ENCODE measurements at regions not wholly inside any gene's neighbourhood (a gene's known extent, or its start where the extent isn't known, plus 50 kb on each side); places are given as distances from the start of the nearest gene placed in this dataset.

DNA sequence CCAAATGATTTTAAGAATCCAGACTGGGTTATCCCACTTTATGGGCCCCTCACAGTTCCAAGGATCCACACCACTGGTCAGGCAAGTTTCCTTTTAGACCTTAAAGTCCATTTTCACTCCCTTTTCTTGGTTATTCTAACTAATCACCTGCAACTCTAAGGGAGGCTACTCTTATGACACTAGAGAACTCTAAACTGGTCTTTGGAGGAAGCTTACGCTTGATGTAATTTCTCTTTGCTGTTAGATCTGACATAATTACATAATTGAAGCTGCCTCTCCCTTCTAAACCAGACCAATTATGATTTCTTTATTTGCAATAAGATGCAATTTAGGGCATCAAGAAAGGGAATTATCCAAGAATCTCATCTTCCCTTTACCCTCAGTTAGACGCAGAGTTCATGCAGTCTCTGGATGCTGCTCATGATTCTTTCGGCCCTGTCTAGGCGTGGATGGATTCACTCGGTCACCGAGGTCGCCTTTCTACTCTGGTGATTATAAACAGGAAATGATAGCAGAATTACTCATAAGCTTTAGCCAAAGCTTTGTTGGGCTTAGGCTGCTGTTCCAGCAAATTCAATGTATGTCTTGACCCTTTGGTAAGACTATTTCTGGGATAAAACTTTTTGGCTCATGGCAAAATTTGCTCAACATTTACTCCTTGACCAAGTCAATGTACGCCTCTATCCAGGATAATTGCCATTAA lies 130.9 kb upstream of the PRNP start:
- no peak for DNase-seq

DNA sequence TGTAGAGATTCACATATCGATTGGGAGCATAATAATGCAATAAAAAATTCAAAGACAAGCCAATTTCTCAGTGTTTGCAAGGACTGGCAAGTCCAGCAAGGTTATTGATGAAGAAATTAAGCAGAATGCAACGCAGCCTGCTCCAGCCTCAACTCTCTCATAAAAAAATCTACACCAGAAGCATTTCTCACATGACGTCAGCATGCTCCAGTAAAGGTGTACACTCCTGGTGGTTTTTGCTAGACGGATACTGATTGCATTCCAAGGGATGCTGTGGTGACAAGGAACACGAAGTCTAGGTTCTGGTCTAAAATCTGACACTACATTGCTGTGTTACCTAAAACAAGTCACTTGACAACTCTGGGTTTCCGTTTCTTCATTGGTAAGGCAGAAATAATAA lies 131.9 kb upstream of the PRNP start:
- DNase-seq = no peak

DNA sequence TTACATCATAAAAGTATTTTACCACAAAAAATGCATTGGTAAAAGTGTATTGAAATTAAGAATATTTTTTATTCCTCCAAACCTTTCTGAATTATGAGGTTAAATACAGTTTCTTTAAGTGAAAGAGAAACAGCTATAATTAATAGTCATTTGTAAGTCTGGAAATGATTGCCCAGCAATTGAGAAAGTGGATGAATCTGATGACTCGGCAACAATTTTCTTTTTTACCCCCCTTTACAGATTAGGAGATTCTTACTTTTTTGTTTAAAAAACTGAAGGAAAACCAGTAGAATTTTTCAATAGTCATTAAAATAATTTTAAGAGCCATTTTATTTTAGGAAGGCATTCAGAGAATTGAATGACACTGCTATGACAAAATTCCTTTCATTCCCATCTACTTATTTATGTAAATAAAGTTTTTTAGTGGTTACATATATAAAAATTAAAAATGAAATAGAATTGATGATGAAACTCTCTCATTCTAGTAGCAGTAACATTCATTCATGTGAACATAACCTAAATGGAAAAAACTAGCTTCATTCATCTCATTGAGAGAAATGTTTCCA lies 134.1 kb upstream of the PRNP start:
- no peak for DNase-seq

DNA sequence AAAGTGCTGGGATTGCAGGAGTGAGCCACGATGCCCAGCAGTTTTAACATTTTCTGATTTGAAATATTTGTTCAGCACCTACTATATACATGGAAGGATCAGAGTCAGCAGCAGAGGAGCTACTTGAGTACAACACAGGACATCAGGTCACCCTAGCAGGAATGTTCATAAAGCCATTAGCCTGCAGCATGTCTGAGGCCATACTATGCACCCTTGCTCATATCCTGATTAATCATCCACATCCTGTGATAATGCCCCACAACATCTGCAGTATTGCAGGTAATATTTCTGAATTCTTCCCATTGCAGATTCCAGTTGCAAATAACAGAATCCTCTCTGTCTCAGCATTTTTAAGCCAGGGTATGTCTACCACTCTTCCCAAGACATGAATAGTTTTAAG lies 135.5 kb upstream of the PRNP start:
- DNase-seq = no peak

DNA sequence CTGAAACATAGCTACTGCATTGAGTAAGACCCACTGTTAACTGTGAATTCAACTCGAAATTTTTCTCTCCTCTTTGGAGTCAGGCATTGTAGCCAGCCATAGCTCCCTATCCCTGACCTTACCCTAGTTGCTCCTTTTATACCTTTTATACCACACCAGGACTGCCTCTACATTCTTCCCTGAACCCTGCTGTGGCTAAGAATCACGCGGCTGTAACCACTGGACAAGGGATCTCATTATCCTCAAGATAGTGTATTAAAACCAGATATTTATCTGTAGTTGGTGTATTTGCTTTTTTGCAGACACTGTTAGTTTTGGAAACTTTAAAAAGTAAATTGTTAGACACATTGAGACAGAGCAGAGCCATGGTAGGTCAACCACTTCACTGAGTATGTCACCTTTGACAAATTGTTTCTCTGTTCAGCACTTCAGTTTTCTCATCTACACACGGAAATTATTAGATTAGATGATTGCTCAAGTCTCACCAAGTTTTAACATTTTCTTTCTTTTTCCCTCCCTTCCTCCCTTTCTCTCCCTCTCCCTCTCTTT lies 136.5 kb upstream of the PRNP start:
- DNase-seq = no peak

DNA sequence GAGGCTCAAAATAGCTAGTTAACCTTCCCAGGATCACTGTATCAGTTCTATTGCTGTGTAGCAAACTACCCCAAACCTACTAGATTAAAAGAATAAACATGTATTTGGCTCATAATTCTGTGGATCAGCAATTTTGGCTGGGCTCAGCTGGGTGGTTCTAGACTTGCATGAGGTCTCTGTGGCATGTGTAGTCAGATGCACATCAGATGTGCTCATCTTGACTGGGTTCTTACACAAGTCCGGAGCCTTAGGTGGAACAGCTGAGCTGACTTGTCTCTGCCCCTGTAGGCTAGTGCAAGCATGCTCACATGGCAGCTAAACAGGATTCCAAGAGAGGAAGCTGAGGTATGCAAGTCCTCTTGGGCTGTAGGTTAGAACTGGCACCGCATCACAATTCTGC lies 137.7 kb upstream of the PRNP start:
- no peak for DNase-seq

DNA sequence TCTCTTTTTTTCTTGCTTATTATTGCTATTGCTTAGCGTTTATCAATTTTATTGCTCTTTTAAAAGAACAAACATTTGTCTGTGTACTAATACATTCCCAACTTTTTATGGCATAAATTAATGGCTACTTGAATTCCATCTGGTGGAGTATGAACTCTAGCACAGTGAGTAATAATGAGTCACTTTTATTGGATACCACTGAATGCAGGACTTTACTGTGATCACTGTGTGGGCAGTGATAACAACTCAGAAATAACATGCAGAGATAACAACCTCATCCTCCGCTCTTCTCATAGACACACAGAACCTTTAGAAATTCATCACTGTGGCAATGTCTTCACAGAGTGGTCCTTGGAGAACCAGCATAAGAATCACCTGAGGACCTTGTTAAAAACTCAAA lies 139.5 kb upstream of the PRNP start:
- DNase-seq = no peak

DNA sequence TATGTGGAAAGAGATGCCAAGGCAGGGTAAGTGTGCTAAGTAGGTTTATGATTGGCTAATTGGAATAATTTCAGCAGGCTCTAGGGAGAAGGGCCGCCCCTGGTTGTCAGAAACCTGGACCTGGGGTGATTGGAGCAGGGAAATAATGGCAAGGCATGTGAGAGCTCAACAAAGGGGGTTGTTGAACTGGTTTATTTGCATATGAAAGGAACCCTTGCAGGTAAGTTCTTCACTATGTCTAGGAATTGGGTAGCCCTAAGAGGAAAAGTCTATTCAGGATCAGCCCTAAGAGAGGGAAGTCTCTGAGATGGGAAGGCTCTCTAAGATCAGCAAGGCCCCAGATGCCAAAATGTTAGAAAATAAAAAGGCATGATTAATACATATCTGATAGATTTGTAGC lies 139.9 kb upstream of the PRNP start:
- no peak for DNase-seq

DNA sequence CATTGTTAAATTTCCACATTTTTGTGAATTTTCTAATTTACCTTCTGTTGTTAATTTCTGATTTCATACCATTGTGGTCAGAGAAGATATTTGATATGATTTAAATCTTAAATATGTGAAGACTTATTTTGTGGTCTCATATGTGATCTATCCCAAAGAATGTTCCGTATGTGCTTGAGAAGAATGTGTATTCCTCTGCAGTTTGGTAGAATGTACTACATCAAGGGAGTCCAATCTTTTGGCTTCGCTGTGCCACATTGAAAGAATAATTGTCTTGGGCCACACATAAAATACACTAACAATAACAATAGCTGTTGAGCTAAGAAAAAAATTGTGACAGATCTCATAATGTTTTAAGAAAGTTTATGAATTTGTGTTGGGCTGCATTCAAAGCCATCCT lies 140.7 kb upstream of the PRNP start:
- no peak for DNase-seq

DNA sequence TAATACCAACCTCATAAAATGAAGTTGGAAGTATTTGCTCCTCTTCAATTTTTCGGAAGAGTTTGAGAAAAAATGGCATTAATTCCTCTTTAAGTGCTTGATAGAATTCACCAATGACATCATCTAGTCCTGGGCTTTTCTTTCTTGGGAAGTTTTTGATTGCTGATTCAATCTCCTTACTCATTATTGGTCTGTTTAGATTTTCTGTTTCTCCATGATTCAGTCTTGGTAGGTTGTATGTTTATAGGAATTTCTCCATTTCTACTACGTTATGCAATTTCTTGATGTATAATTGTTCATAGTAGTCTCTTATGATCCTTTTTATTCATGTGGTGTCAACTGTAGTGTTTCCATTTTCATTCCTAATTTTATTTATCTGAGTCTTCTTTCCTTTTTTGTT lies 141.5 kb upstream of the PRNP start:
- no peak for DNase-seq

DNA sequence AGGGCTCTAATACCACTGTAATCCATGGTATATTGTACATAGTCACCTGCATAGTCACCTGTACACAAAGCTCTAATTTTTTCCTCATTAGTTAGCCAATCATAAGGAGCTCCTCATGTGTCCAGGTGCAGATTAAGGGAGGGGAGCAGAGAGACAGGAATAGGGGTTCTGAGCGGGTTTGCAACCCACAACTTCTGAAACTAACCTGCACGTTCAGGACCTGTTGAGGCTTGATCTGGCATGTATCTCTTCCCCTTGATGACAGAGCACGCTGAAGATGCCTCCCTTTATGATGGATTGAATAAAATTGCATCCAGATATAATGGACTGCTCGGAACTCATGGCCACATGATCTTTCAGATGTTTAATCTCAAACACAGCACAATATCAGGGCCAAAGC lies 144.0 kb upstream of the PRNP start:
- DNase-seq = no peak

DNA sequence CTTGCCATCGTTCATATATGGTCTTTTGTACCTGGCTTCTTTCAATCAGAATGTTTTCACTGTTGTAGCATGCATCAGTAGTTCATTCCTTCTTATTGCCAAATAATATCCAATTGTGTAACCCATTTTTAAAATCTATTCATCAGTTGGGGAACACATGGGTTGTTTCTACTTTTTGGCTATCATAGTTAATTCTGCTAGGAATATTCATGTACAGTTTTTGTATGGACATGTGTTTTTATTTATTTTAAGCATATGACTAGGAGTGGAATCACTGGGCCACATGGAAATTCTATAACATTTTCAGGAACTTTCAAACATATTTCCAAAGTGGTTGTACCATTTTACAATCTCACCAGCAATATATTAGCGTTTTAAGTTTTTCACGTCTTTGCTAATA lies 151.9 kb upstream of the PRNP start:
- DNase-seq = no peak

DNA sequence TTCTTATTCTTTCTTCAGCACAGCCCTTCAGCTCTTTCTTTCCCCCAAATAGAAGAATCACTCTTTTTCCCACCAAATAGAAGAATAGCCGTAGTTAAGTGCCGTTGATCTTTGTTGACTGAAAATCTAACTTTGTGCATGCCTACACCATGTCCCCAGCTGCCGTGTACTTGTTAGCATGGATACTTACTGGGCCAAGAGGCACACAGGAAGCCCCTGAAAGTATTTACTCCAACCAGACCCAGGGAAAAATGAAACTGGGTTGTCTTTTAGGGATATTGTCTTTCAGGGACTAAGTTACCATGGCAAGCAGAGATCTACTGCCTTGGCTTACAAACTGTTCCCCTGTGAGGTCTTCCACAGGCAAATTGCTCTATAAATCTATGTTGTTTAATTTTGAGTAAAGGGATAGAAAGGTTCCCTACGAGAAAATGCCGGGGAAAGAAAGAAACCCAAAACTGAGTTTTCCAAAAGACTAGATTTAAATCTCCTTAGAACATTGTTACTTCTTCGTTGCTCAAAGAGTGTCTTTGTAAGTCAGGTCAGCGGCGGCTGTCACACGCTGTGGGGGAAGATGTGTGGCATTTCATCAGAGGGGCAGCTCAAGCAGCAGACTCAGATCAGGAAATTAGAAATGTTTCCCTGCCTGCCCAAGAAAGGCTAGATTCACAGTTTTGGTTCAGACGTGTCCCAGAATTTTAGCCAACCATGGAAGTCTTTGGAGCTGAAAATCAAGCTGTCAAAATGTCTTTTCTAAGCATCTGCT lies 152.7 kb upstream of the PRNP start:
- no peak for DNase-seq

DNA sequence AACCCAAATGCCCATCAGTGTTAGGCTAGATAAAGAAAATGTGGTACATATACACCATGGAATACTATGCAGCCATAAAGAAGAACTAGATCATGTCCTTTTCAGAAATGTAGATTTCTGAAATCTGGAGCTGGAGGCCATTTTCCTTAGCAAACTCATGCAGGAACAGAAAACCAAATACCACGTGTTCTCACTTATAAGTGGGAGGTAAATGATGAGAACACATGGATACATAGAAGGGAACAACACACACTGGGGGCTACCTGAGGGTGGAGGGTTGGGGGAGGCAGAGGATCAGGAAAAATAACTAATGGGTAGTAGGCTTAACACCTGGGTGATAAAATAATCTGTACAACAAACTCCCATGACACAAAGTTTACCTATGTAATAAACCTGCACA lies 153.5 kb upstream of the PRNP start:
- DNase-seq = no peak

DNA sequence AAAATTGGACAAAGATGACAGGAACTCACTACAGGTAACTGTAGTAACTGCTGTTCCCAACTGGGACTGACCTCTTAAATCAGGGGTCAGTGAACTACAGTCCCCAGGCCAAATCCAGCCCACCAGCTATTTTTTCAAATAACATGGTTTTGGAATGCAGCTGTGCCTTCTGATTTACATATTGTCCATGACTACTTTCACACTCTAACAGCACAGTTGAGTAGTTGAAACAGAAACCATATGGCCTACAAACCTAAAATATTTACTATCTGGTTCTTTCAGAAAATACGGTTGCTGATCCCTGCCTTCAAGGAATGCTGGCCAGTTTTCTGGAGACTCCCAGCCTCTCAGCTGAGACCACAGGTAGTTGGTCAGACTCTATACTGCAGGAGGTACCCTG lies 161.5 kb upstream of the PRNP start:
- DNase-seq = no peak

DNA sequence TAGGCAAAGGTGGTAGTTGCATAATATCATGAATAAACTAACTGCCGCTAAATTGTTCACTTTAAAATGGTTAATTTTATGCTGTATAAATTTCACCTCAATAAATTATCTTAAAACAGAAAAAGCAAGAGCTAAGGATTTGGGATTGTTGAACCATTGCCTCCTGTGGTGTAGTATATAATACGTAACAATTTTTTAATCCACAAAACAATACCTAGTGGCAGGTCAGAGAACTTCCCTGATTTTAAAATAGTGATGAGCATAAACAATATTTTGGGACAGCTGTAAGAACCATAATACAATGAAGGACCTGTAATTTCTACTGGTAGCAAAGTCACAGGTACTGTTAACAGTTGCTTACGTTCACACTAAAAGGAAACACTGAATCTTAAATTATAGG lies 161.9 kb upstream of the PRNP start:
- no peak for DNase-seq

DNA sequence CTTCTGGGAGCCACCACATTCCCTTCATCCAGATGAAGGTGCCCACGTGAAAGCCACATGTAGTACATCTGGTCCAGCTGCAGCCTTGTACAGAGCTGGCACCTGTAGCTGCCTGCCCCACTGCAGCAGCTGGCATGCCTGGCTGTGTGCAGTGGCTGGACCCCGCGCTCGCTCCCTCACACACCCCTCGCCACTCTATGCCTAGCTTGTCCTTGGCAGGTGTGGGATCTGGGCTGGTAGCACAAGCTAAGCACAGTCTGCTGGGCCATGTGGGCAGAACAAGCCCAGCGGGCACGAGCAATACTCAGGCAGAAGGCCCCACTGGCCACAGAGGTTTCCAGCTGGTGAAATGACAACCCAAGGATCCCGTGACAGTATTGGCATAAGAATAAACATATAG lies 163.9 kb upstream of the PRNP start:
- DNase-seq = no peak

DNA sequence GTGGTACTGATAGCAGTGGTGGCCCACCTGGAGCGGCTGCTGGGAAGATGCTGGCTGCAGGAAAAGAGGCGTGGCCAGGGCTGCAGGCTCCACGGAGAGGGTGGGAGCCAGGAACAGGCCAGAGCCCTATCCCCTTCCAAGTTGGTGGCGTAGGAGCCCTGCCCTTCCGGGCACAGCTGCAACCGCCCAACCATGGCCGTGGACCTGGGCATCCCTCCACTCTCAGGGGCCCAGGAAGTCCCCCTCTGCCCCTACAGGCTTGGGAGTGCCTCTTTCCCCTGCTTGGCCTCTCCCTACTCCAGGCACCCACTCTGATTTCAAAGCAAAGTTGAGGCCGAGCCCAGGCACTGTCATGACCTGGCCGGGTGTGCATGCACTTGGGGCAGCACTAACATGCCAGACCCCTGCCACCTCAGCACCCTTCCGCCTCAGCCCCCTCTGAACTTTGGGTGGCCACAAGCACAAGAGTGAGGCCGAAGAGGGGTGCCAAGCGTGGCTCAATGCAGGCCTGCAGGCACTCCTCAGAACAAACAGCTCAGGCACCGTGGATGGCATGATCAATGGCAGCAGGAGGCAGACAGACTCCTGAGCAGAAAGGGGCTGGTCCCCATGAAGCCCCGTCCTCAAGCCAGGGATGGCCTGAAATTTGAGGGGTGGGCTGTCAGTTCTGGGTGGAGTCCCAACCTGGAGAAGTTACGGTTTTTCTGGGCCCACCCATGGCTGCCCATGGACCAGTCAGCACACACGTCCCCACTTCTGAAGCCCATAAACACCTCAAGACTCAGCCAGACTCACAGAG lies 164.9 kb upstream of the PRNP start:
- no peak for DNase-seq

DNA sequence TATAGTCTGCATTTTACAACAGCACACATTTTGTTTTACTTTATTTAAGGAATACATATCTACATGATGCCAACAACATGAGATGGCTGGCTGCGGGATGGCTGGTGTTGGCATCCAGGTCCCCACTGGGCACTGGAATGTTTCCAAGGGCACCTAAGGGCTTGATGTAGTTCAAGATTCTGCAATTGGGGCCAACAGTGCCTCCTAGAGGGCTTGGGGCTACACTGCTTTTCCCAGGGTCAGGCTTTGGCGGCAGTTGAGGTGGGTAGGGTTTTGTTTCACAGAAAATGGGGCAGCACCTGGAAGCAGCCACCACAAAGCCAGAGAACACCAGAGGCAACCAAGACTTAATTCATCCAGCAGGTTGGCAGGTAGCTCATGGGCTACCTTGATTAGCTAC lies 166.7 kb upstream of the PRNP start:
- no peak for DNase-seq

DNA sequence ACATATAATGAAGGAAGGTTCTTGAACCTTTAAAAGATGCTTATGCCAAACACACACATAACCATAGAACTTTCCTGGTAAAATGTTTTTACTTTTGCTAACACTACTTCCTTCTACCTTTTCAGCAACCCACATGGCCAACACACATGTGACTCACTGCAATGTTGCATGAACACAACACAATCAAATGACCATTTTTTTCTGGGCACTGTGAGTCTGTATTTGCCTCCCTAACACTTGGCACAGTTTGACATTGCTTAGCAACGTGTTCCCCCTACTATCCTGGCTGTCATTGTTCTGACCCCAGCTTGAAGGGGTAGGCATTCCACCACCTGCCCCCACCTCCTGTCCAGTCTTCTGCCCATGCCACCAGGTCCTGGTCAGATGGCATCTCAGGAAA lies 169.4 kb upstream of the PRNP start:
- no peak for DNase-seq

DNA sequence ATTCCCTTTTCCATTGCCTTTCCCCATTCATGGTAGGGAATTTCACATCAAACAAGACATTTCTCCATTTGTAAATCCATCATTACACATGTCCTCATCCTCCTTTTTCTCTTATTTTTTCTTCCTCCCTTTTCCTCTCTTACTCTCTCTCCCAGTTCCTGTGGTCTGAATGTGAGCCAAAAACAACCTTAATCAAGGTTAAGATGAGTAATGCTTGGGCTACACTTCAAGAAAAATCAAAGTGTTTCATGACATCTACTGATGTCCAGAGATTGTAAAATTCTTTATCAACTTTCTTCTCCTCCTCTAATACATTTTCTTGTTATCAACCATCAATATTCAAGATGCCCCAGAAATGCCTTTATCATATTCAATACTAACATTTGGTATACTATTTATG lies 172.5 kb upstream of the PRNP start:
- DNase-seq = no peak

DNA sequence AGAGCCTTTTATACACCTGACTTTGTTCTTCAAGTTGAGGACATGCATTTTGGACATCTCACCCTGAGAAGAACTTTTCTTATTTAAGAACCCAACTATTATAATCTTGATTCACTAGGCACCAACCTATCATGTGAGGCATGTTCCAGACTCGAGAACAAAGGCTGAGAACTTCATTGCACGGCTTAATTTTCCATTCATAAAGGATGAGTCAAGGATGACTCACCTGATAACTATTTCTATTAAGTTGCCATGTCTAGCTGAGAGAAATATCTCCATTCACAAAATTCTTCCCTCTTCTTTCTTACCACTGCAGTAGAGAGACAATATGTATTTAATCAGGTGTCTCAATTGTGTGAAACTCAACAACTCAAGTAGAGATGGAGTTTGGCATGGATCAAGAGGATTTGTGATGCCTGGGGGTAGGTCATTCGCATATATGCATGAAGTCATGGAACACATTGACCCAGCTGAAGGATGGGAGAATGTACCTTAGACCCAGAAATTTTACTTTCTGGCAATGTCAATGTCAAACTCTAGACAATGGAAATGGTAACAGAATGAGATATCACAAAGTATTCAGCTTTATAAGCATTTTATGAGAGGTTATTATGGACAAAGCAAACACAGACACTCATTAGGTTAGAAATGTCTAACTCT lies 173.2 kb upstream of the PRNP start:
- DNase-seq = no peak

DNA sequence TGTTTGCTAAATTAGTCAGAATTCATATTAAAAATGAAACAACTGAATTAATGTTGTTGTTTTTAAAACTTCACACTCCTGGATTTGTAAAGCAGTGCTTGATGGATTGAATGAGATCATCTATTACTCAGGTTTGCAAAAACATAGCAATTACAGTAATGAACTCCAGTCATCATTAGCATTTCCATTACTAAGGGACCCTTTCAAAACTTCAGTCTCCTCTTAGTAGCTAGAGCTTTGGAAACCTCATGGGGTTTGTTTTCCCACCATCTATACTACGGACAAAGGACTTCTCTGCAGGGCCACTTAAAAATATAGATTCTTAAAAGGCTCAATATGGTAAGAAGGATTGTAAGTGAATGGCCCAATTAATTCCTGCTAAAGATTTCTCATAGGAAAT lies 174.5 kb upstream of the PRNP start:
- no peak for DNase-seq
